CD4-positive, alpha-beta T cell (primary cell): ENCODE measurements at regions not wholly inside any gene's neighbourhood (a gene's known extent, or its start where the extent isn't known, plus 50 kb on each side); places are given as distances from the start of the nearest gene placed in this dataset.

Source experiments
- ATAC-seq: fragments of 200-7000 bp; cut with Tn5 transposase; one replicate; pipeline ENCODE4 v1.10.0; 2022; ENCODE audit warnings: mild to moderate bottlenecking; ENCODE audit not compliant: poor library complexity
- CTCF ChIA-PET: fragments of 350-600 bp; sonication (Branson Sonifier 250); formaldehyde crosslinking; loops from one replicate; lab custom pipeline; 2021; ENCODE audit warnings: antibody characterized with exemption, inconsistent platforms; lab: Charles Lee
- POLR2A ChIA-PET: fragments of 350-600 bp; sonication (Branson Sonifier 250); formaldehyde crosslinking; loops from one replicate; lab custom pipeline; 2021; ENCODE audit warnings: antibody characterized with exemption, inconsistent platforms; lab: Charles Lee
- DNase-seq, 14 experiments: peaks; one replicate each; pipeline ENCODE4 v3.0.0-alpha.2; 2013 to 2020; ENCODE audit warnings: mixed read lengths in 2 of 14
- H3K27ac ChIP-seq, 2 donors: one replicate each; pipeline versions ENCODE4 v1.5.1 to v1.7.0; 2013; ENCODE audit warnings: low read length in 2 of 2, low read depth in 1 of 2, mild to moderate bottlenecking in 1 of 2
- H3K27me3 ChIP-seq, 2 experiments: 1 replicate in 1 of 2; 2 replicates in 1 of 2; pipeline versions ENCODE4 v1.6.1 to v1.7.0; 2013; ENCODE audit warnings: low read length in 2 of 2, control low read depth in 1 of 2, mild to moderate bottlenecking in 1 of 2, moderate library complexity in 1 of 2; ENCODE audit not compliant: insufficient read depth in 2 of 2, control insufficient read depth in 1 of 2
- H3K36me3 ChIP-seq: one replicate; pipeline ENCODE4 v1.6.1; 2013; ENCODE audit warnings: low read length, control low read depth; ENCODE audit not compliant: insufficient read depth
- H3K4me1 ChIP-seq: one replicate; pipeline ENCODE4 v1.6.1; 2013; ENCODE audit warnings: low read length, control low read depth; ENCODE audit not compliant: insufficient read depth
- H3K4me3 ChIP-seq: one replicate; pipeline ENCODE4 v1.5.1; 2013; ENCODE audit warnings: mild to moderate bottlenecking, low read length, moderate library complexity
- H3K9me3 ChIP-seq, 2 experiments: 1 replicate in 1 of 2; 2 replicates in 1 of 2; pipeline versions ENCODE4 v1.6.1 to v1.7.0; 2013; ENCODE audit warnings: low read length in 2 of 2, mild to moderate bottlenecking in 2 of 2, control low read depth in 1 of 2, moderate library complexity in 1 of 2; ENCODE audit not compliant: control insufficient read depth in 1 of 2, insufficient read depth in 1 of 2
- H3K27ac Mint-ChIP-seq: one replicate; pipeline ENCODE4 v1.8.0; 2020; ENCODE audit warnings: mixed read lengths
- H3K27me3 Mint-ChIP-seq: one replicate; pipeline ENCODE4 v1.8.0; 2021; ENCODE audit warnings: mixed read lengths
- H3K36me3 Mint-ChIP-seq: one replicate; pipeline ENCODE4 v1.8.0; 2021; ENCODE audit warnings: low read depth, mixed read lengths
- H3K4me1 Mint-ChIP-seq: one replicate; pipeline ENCODE4 v1.8.0; 2021; ENCODE audit warnings: low read depth, mixed read lengths
- H3K4me3 Mint-ChIP-seq: one replicate; pipeline ENCODE4 v1.8.0; 2020; ENCODE audit warnings: mild to moderate bottlenecking, mixed read lengths
- H3K9me3 Mint-ChIP-seq: one replicate; pipeline ENCODE4 v1.8.0; 2020; ENCODE audit warnings: mixed read lengths
- intact Hi-C, 2 experiments: fragments of 100-400 bp; cut with DNase I in 1 of 2; cut with micrococcal nuclease in 1 of 2; formaldehyde crosslinking; loops; one replicate each; pipeline versions ENCODE4 v1.15.1 to v1.9.0; 2023 to 2025; cut with DNase I, micrococcal nuclease
- TF ChIP-seq, protein P1 (sequence below): fragments of 200-600 bp; IDR thresholded peaks from one replicate; pipeline ENCODE4 v1.8.0; 2022; ENCODE audit warnings: antibody characterized with exemption, mild to moderate bottlenecking

GRCh38 chr5:23343121-23343520, 164.3 kb upstream of the PRDM9 start:
- POLR2A ChIA-PET, result no interaction called here
- no peak for ATAC-seq
- TF ChIP-seq, protein P1, sequence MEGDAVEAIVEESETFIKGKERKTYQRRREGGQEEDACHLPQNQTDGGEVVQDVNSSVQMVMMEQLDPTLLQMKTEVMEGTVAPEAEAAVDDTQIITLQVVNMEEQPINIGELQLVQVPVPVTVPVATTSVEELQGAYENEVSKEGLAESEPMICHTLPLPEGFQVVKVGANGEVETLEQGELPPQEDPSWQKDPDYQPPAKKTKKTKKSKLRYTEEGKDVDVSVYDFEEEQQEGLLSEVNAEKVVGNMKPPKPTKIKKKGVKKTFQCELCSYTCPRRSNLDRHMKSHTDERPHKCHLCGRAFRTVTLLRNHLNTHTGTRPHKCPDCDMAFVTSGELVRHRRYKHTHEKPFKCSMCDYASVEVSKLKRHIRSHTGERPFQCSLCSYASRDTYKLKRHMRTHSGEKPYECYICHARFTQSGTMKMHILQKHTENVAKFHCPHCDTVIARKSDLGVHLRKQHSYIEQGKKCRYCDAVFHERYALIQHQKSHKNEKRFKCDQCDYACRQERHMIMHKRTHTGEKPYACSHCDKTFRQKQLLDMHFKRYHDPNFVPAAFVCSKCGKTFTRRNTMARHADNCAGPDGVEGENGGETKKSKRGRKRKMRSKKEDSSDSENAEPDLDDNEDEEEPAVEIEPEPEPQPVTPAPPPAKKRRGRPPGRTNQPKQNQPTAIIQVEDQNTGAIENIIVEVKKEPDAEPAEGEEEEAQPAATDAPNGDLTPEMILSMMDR, result no peak
- Mint-ChIP-seq H3K36me3 (no peaks in the 10 kb centered on the region), H3K4me3 (no peak overlapping the region), H3K27ac (no peak overlapping the region), H3K27me3 (no peaks in the 10 kb centered on the region), H3K4me1 (no peaks in the 10 kb centered on the region), H3K9me3 (peaks cover 3% of the 10 kb centered on the region)
- CTCF ChIA-PET, result no interaction called here
- intact Hi-C loops, result no loop called here
- Histone ChIP-seq H3K4me1 (no peaks in the 10 kb centered on the region), H3K4me3 (no peak overlapping the region), H3K27me3 (no peaks in the 10 kb centered on the region), H3K27ac (no peak overlapping the region), H3K9me3 (peaks cover 0 to 4% of the 10 kb centered on the region in 2 experiments), H3K36me3 (no peaks in the 10 kb centered on the region)
- DNase-seq, result no peak

GRCh38 chr5:23332650-23333251, 174.7 kb upstream of the PRDM9 start:
- TF ChIP-seq, protein P1, result no peak
- no peaks in the 10 kb centered on the region for H3K27me3 Mint-ChIP-seq
- POLR2A ChIA-PET, result no interaction called here
- DNase-seq (no peak), ATAC-seq (no peak)
- Histone ChIP-seq H3K27me3 (no peaks in the 10 kb centered on the region), H3K4me1 (no peaks in the 10 kb centered on the region), H3K36me3 (no peaks in the 10 kb centered on the region), H3K27ac (no peak overlapping the region), H3K4me3 (no peak overlapping the region), H3K9me3 (peaks cover 0 to 5% of the 10 kb centered on the region in 2 experiments)
- intact Hi-C loops, result no loop called here
- CTCF ChIA-PET, result no interaction called here
- H3K27ac Mint-ChIP-seq, result no peak overlapping the region
- H3K4me1 Mint-ChIP-seq, result no peaks in the 10 kb centered on the region
- no peaks in the 10 kb centered on the region for H3K36me3 Mint-ChIP-seq
- H3K9me3 Mint-ChIP-seq, result no peaks in the 10 kb centered on the region
- H3K4me3 Mint-ChIP-seq, result no peak overlapping the region

GRCh38 chr5:23330726-23331125, 176.7 kb upstream of the PRDM9 start:
- Histone ChIP-seq H3K36me3 (no peaks in the 10 kb centered on the region), H3K27me3 (no peaks in the 10 kb centered on the region), H3K4me3 (no peak overlapping the region), H3K27ac (no peak overlapping the region), H3K4me1 (no peaks in the 10 kb centered on the region), H3K9me3 (peaks cover 0 to 7% of the 10 kb centered on the region in 2 experiments)
- ATAC-seq (no peak), DNase-seq (no peak)
- TF ChIP-seq, protein P1, result no peak
- POLR2A ChIA-PET, result no interaction called here
- Mint-ChIP-seq H3K36me3 (no peaks in the 10 kb centered on the region), H3K4me3 (no peak overlapping the region), H3K9me3 (peaks cover 2% of the 10 kb centered on the region), H3K27me3 (no peaks in the 10 kb centered on the region), H3K4me1 (no peaks in the 10 kb centered on the region), H3K27ac (no peak overlapping the region)
- CTCF ChIA-PET, result no interaction called here
- intact Hi-C loops, result no loop called here
